HEK293 (cell line): ENCODE measurements at regions not wholly inside any gene's neighbourhood (a gene's known extent, or its start where the extent isn't known, plus 50 kb on each side); places are given as distances from the start of the nearest gene placed in this dataset.

ENCODE experiments used
- CTCF ChIA-PET: fragments of 350-600 bp; formaldehyde crosslinking; extraction: SDS; loops from one replicate; lab custom pipeline; 2021; ENCODE audit warnings: antibody characterized with exemption; lab: Yijun Ruan, JAX
- POLR2A ChIA-PET: fragments of 300-600 bp; formaldehyde crosslinking; extraction: SDS; loops from one replicate; lab custom pipeline; 2020; ENCODE audit warnings: antibody characterized with exemption, inconsistent platforms; lab: Yijun Ruan, JAX
- H3K27ac ChIP-seq: fragments of 200-500 bp; sonication (Bioruptor generic); 2 replicates; pipeline ENCODE4 v1.5.1; 2014; ENCODE audit warnings: low read depth, low read length, control low read depth, inconsistent platforms; ENCODE audit errors: extremely low read depth
- H3K36me3 ChIP-seq, 2 experiments: fragments of 200-500 bp in 1 of 2; sonication (Bioruptor generic) in 1 of 2; 1 replicate in 1 of 2; 2 replicates in 1 of 2; pipeline ENCODE4 v1.5.1; 2014 to 2017; ENCODE audit warnings: inconsistent platforms in 2 of 2, low read length in 2 of 2; ENCODE audit not compliant: control insufficient read depth in 2 of 2, insufficient read depth in 1 of 2
- H3K4me1 ChIP-seq: fragments of 200-500 bp; sonication (Bioruptor generic); 2 replicates; pipeline ENCODE4 v1.5.1; 2014; ENCODE audit warnings: mild to moderate bottlenecking, low read length, inconsistent platforms; ENCODE audit not compliant: control insufficient read depth, insufficient read depth
- H3K4me3 ChIP-seq: 2 replicates; pipeline ENCODE4 v1.5.1; 2011; ENCODE audit warnings: low read depth, mild to moderate bottlenecking, control low read depth, low read length, moderate library complexity
- H3K9me3 ChIP-seq: fragments of 200-500 bp; sonication (Bioruptor generic); 2 replicates; pipeline ENCODE4 v1.5.1; 2014; ENCODE audit warnings: low read depth, low read length, inconsistent platforms; ENCODE audit not compliant: control insufficient read depth, insufficient read depth
- BCL11A ChIP-seq: fragments of 450-650 bp; formaldehyde crosslinking; IDR thresholded peaks from 2 replicates; pipeline ENCODE4 v1.5.1; 2016; ENCODE audit warnings: low read depth, missing biosample characterization, missing genetic modification characterization
- BCL11B ChIP-seq: fragments of 450-650 bp; formaldehyde crosslinking; IDR thresholded peaks from 2 replicates; pipeline ENCODE4 v1.5.1; 2016; ENCODE audit warnings: low read depth, missing biosample characterization, missing genetic modification characterization
- HIC1 ChIP-seq: fragments of 450-650 bp; formaldehyde crosslinking; IDR thresholded peaks from 2 replicates; pipeline ENCODE4 v1.5.1; 2016; ENCODE audit warnings: missing biosample characterization, missing genetic modification characterization
- MZF1 ChIP-seq: fragments of 450-650 bp; formaldehyde crosslinking; IDR thresholded peaks from 2 replicates; pipeline ENCODE4 v1.5.1; 2017; ENCODE audit warnings: missing biosample characterization, missing genetic modification characterization, borderline replicate concordance
- RBAK ChIP-seq: fragments of 450-650 bp; formaldehyde crosslinking; IDR thresholded peaks from 2 replicates; pipeline ENCODE4 v1.5.1; 2016; ENCODE audit warnings: missing biosample characterization, missing genetic modification characterization
- SALL2 ChIP-seq: fragments of 450-650 bp; formaldehyde crosslinking; IDR thresholded peaks from 2 replicates; pipeline ENCODE4 v1.5.0; 2017; ENCODE audit warnings: missing biosample characterization, mild to moderate bottlenecking, missing genetic modification characterization, borderline replicate concordance
- YY1 ChIP-seq: fragments of 450-650 bp; formaldehyde crosslinking; IDR thresholded peaks from 2 replicates; pipeline ENCODE4 v1.5.1; 2018; ENCODE audit warnings: missing biosample characterization, missing genetic modification characterization
- ZBTB26 ChIP-seq: fragments of 450-650 bp; formaldehyde crosslinking; optimal IDR thresholded peaks from 2 replicates; pipeline ENCODE3; 2016; ENCODE audit warnings: missing biosample characterization, mild to moderate bottlenecking, missing genetic modification characterization
- ZFHX2 ChIP-seq: fragments of 450-650 bp; formaldehyde crosslinking; conservative IDR thresholded peaks from 2 replicates; pipeline ENCODE4 v1.5.1; 2016; ENCODE audit warnings: missing biosample characterization, missing genetic modification characterization
- ZNF138 ChIP-seq: fragments of 450-650 bp; formaldehyde crosslinking; IDR thresholded peaks from 2 replicates; pipeline ENCODE4 v1.5.1; 2016; ENCODE audit warnings: missing biosample characterization, missing genetic modification characterization, borderline replicate concordance
- ZNF184 ChIP-seq: fragments of 450-650 bp; IDR thresholded peaks from 2 replicates; pipeline ENCODE4 v1.5.1; 2018; ENCODE audit warnings: missing biosample characterization, mild to moderate bottlenecking, missing genetic modification characterization
- ZNF202 ChIP-seq: fragments of 450-650 bp; formaldehyde crosslinking; IDR thresholded peaks from 2 replicates; pipeline ENCODE4 v1.5.1; 2016; ENCODE audit warnings: missing biosample characterization, missing genetic modification characterization, borderline replicate concordance
- ZNF211 ChIP-seq: fragments of 450-650 bp; formaldehyde crosslinking; IDR thresholded peaks from 2 replicates; pipeline ENCODE4 v1.5.1; 2016; ENCODE audit warnings: low read depth, missing biosample characterization, missing genetic modification characterization
- ZNF350 ChIP-seq: fragments of 450-650 bp; formaldehyde crosslinking; IDR thresholded peaks from 2 replicates; pipeline ENCODE4 v1.5.0; 2017; ENCODE audit warnings: missing biosample characterization, mild to moderate bottlenecking, missing genetic modification characterization
- ZNF366 ChIP-seq: fragments of 450-650 bp; formaldehyde crosslinking; conservative IDR thresholded peaks from 2 replicates; pipeline ENCODE4 v1.5.1; 2016; ENCODE audit warnings: missing biosample characterization, missing genetic modification characterization
- ZNF433 ChIP-seq: fragments of 450-650 bp; formaldehyde crosslinking; IDR thresholded peaks from 2 replicates; pipeline ENCODE4 v1.5.1; 2016; ENCODE audit warnings: missing biosample characterization, missing genetic modification characterization, low read depth
- ZNF48 ChIP-seq: fragments of 450-650 bp; formaldehyde crosslinking; IDR thresholded peaks from 2 replicates; pipeline ENCODE4 v1.5.1; 2016; ENCODE audit warnings: missing biosample characterization, missing genetic modification characterization
- ZNF488 ChIP-seq: fragments of 450-650 bp; formaldehyde crosslinking; IDR thresholded peaks from 2 replicates; pipeline ENCODE4 v1.5.1; 2016; ENCODE audit warnings: missing biosample characterization, missing genetic modification characterization
- ZNF510 ChIP-seq: fragments of 450-650 bp; formaldehyde crosslinking; IDR thresholded peaks from 2 replicates; pipeline ENCODE4 v1.5.1; 2018; ENCODE audit warnings: mild to moderate bottlenecking, missing genetic modification characterization, missing biosample characterization; ENCODE audit not compliant: insufficient replicate concordance
- ZNF544 ChIP-seq: fragments of 450-650 bp; formaldehyde crosslinking; IDR thresholded peaks from 2 replicates; pipeline ENCODE4 v1.5.0; 2017; ENCODE audit warnings: missing biosample characterization, missing genetic modification characterization
- ZNF600 ChIP-seq: fragments of 450-650 bp; formaldehyde crosslinking; IDR thresholded peaks from 2 replicates; pipeline ENCODE4 v1.5.1; 2016; ENCODE audit warnings: missing biosample characterization, missing genetic modification characterization
- ZNF701 ChIP-seq: fragments of 450-650 bp; formaldehyde crosslinking; IDR thresholded peaks from 2 replicates; pipeline ENCODE4 v1.5.1; 2016; ENCODE audit warnings: missing biosample characterization, missing genetic modification characterization
- ZNF747 ChIP-seq: fragments of 450-650 bp; formaldehyde crosslinking; IDR thresholded peaks from 2 replicates; pipeline ENCODE4 v1.5.1; 2016; ENCODE audit warnings: missing biosample characterization, missing genetic modification characterization
- ZNF843 ChIP-seq: fragments of 450-650 bp; formaldehyde crosslinking; IDR thresholded peaks from 2 replicates; pipeline ENCODE4 v1.5.1; 2016; ENCODE audit warnings: missing biosample characterization, missing genetic modification characterization
- TF ChIP-seq, protein P1 (sequence below): fragments of 450-650 bp; formaldehyde crosslinking; IDR thresholded peaks from 2 replicates; pipeline ENCODE4 v1.5.0; 2017; ENCODE audit warnings: missing biosample characterization, missing genetic modification characterization, borderline replicate concordance

DNA sequence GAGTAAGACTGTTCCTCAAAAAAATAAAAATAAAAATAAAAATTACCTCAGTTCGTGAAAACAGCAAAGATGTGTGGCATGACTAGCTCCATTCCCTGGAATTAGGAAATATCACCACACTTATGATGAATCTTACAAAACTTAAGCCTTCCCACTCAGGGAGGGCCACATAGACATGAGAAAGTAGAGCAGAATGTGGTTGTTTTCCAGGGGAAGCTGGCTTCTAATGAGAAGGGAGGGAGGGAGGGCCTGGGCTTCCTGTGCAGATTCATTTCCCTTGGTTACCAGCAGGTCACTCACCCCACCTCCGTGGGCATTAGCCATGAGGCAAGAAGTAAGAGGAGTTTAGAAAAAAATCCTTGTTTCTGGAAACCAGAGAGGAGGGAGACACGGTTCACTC is 95.9 kb upstream of the RMDN2 start:
- peaks cover 11% of the 10 kb centered on the region for H3K4me1 ChIP-seq
- ChIA-PET POLR2A (interaction anchor here (0.7 kb wide), 1 partner anchor 24 kb away, joined by 3 read pairs; no protein-coding TSS in a partner anchor), CTCF (interaction anchor here (0.6 to 7.0 kb wide), 6 partner anchors 48 to 433 kb away, joined by 3 to 121 read pairs (median 4); no protein-coding TSS in a partner anchor)
- no peaks in the 10 kb centered on the region for H3K36me3 ChIP-seq
- H3K27ac ChIP-seq: no peak overlapping the region
- TF ChIP-seq ZNF701: no peak
- no peak for TF ChIP-seq ZNF184 (tag by site-specific recombination)
- TF ChIP-seq ZNF211 (tag by site-specific recombination): no peak
- no peak for TF ChIP-seq ZNF747 (tag by site-specific recombination)
- no peak for TF ChIP-seq MZF1 (tag by site-specific recombination)
- TF ChIP-seq ZNF366 (tag by site-specific recombination): no peak
- TF ChIP-seq ZNF843 (tag by site-specific recombination): no peak
- no peak for TF ChIP-seq YY1 (tag by site-specific recombination)
- TF ChIP-seq ZNF202 (tag by site-specific recombination): no peak
- TF ChIP-seq BCL11B (tag by site-specific recombination): no peak
- no peak for TF ChIP-seq ZNF138 (tag by site-specific recombination)
- TF ChIP-seq HIC1: no peak
- no peak for TF ChIP-seq ZNF350 (tag by site-specific recombination)
- TF ChIP-seq RBAK (tag by site-specific recombination): no peak
- TF ChIP-seq ZNF510 (tag by site-specific recombination): no peak
- TF ChIP-seq ZFHX2 (tag by site-specific recombination): no peak
- no peaks in the 10 kb centered on the region for H3K9me3 ChIP-seq
- no peak overlapping the region for H3K4me3 ChIP-seq

GRCh38 chr2:37829616-37830395 is 95.3 kb upstream of the RMDN2 start:
- no peaks in the 10 kb centered on the region for H3K9me3 ChIP-seq
- TF ChIP-seq ZNF488 (tag by site-specific recombination) (no peak), ZBTB26 (tag by site-specific recombination) (no peak), BCL11A (tag by site-specific recombination) (no peak), ZNF48 (tag by site-specific recombination) (no peak), SALL2 (no peak), ZNF350 (tag by site-specific recombination) (no peak), ZNF843 (tag by site-specific recombination) (no peak), ZNF433 (tag by site-specific recombination) (no peak), ZNF600 (no peak), ZNF544 (no peak)
- TF ChIP-seq, protein P1, sequence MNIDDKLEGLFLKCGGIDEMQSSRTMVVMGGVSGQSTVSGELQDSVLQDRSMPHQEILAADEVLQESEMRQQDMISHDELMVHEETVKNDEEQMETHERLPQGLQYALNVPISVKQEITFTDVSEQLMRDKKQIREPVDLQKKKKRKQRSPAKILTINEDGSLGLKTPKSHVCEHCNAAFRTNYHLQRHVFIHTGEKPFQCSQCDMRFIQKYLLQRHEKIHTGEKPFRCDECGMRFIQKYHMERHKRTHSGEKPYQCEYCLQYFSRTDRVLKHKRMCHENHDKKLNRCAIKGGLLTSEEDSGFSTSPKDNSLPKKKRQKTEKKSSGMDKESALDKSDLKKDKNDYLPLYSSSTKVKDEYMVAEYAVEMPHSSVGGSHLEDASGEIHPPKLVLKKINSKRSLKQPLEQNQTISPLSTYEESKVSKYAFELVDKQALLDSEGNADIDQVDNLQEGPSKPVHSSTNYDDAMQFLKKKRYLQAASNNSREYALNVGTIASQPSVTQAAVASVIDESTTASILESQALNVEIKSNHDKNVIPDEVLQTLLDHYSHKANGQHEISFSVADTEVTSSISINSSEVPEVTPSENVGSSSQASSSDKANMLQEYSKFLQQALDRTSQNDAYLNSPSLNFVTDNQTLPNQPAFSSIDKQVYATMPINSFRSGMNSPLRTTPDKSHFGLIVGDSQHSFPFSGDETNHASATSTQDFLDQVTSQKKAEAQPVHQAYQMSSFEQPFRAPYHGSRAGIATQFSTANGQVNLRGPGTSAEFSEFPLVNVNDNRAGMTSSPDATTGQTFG: no peak
- peaks cover 11% of the 10 kb centered on the region for H3K4me1 ChIP-seq
- POLR2A ChIA-PET: no interaction called here
- no peaks in the 10 kb centered on the region for H3K36me3 ChIP-seq
- CTCF ChIA-PET: interaction anchor here (0.5 to 7.0 kb wide), 6 partner anchors 47 to 433 kb away, joined by 3 to 121 read pairs (median 4); no protein-coding TSS in a partner anchor
- no peak overlapping the region for H3K4me3 ChIP-seq
- no peak overlapping the region for H3K27ac ChIP-seq
